Smooth muscle cell (in vitro differentiated cells): ENCODE measurements at regions not wholly inside any gene's neighbourhood (a gene's known extent, or its start where the extent isn't known, plus 50 kb on each side); places are given as distances from the start of the nearest gene placed in this dataset.

Source experiments
- DNase-seq: peaks from one replicate; lab custom pipeline; 2025; ENCODE audit not compliant: unreplicated experiment; lab: John Stamatoyannopoulos, UW
- H2AFZ ChIP-seq: fragments of 200-600 bp; sonication (generic); 2 replicates; pipeline ENCODE4 v1.6.0; 2016; ENCODE audit warnings: antibody characterized with exemption, low read depth, mild to moderate bottlenecking
- H3F3A ChIP-seq: fragments of 200-600 bp; sonication (generic); 2 replicates; pipeline ENCODE4 v1.6.0; 2017; ENCODE audit warnings: antibody characterized with exemption, low read depth
- H3K27ac ChIP-seq: fragments of 200-600 bp; sonication (generic); 2 replicates; pipeline ENCODE4 v1.5.1; 2016; ENCODE audit warnings: low read depth, mild to moderate bottlenecking
- H3K27me3 ChIP-seq: fragments of 200-600 bp; sonication (generic); 2 replicates; pipeline ENCODE4 v1.6.1; 2016; ENCODE audit warnings: low read depth, mild to moderate bottlenecking
- H3K36me3 ChIP-seq: fragments of 200-600 bp; sonication (generic); 2 replicates; pipeline ENCODE4 v1.5.1; 2016; ENCODE audit warnings: low read depth
- H3K4me1 ChIP-seq: fragments of 200-600 bp; sonication (generic); 2 replicates; pipeline ENCODE4 v1.5.1; 2016; ENCODE audit warnings: low read depth
- H3K4me2 ChIP-seq: fragments of 200-600 bp; sonication (generic); 2 replicates; pipeline ENCODE4 v1.6.0; 2016; ENCODE audit warnings: mild to moderate bottlenecking
- H3K4me3 ChIP-seq: fragments of 200-600 bp; sonication (generic); 2 replicates; pipeline ENCODE4 v1.5.1; 2016; ENCODE audit warnings: mild to moderate bottlenecking
- H3K79me2 ChIP-seq: fragments of 200-600 bp; sonication (generic); 2 replicates; pipeline ENCODE4 v1.6.0; 2016; ENCODE audit warnings: low read depth, mild to moderate bottlenecking
- H3K9ac ChIP-seq: fragments of 200-600 bp; sonication (generic); 2 replicates; pipeline ENCODE4 v1.6.0; 2016; ENCODE audit warnings: low read depth
- H3K9me3 ChIP-seq: fragments of 200-600 bp; sonication (generic); replicated peaks from 2 replicates; pipeline ENCODE4 v1.5.1; 2016; ENCODE audit warnings: low read depth
- H4K20me1 ChIP-seq: fragments of 200-600 bp; sonication (generic); 2 replicates; pipeline ENCODE4 v1.6.0; 2016; ENCODE audit warnings: low read depth
- WGBS: methylation state at CpG from one replicate; pipeline ENCODE4 v1.1.7; 2016; ENCODE audit warnings: low lambda C conversion rate; 5-methylcytosine and 5-hydroxymethylcytosine counted together
- TF ChIP-seq, protein P1 (sequence below): fragments of 200-600 bp; sonication (generic); IDR thresholded peaks from 2 replicates; pipeline ENCODE4 v1.5.1; 2017; ENCODE audit warnings: borderline replicate concordance, mild to moderate bottlenecking, antibody characterized with exemption; ENCODE audit not compliant: insufficient read depth, poor library complexity, severe bottlenecking

GRCh38 chr2:238730881-238731280 lies 117.0 kb upstream of the TWIST2 start:
- peaks cover 4% of the 10 kb centered on the region for H3K4me1 ChIP-seq
- H3K79me2 ChIP-seq: no peaks in the 10 kb centered on the region
- H3K36me3 ChIP-seq: no peaks in the 10 kb centered on the region
- no peak overlapping the region for H3K27ac ChIP-seq
- H3K27me3 ChIP-seq: peaks cover 35% of the 10 kb centered on the region
- no peak overlapping the region for H3K4me2 ChIP-seq
- no peaks in the 10 kb centered on the region for H4K20me1 ChIP-seq
- no peak overlapping the region for H3K4me3 ChIP-seq
- H3K9ac ChIP-seq: no peak overlapping the region
- H3K9me3 ChIP-seq: no peaks in the 10 kb centered on the region
- TF ChIP-seq, protein P1, sequence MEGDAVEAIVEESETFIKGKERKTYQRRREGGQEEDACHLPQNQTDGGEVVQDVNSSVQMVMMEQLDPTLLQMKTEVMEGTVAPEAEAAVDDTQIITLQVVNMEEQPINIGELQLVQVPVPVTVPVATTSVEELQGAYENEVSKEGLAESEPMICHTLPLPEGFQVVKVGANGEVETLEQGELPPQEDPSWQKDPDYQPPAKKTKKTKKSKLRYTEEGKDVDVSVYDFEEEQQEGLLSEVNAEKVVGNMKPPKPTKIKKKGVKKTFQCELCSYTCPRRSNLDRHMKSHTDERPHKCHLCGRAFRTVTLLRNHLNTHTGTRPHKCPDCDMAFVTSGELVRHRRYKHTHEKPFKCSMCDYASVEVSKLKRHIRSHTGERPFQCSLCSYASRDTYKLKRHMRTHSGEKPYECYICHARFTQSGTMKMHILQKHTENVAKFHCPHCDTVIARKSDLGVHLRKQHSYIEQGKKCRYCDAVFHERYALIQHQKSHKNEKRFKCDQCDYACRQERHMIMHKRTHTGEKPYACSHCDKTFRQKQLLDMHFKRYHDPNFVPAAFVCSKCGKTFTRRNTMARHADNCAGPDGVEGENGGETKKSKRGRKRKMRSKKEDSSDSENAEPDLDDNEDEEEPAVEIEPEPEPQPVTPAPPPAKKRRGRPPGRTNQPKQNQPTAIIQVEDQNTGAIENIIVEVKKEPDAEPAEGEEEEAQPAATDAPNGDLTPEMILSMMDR: no peak
- H2AFZ ChIP-seq: no peak overlapping the region
- WGBS: 90% methylated on average over 4 of the region's 4 CpGs
- peaks cover 7% of the 10 kb centered on the region for H3F3A ChIP-seq
- DNase-seq: no peak

GRCh38 chr2:238731961-238732360 lies 115.9 kb upstream of the TWIST2 start:
- peaks cover 42% of the 10 kb centered on the region for H3K27me3 ChIP-seq
- no peaks in the 10 kb centered on the region for H3K79me2 ChIP-seq
- peaks cover 4% of the 10 kb centered on the region for H3K4me1 ChIP-seq
- no peak overlapping the region for H2AFZ ChIP-seq
- no peaks in the 10 kb centered on the region for H3K9me3 ChIP-seq
- TF ChIP-seq, protein P1: no peak
- no peak overlapping the region for H3K4me3 ChIP-seq
- no peak overlapping the region for H3K27ac ChIP-seq
- WGBS: 73% methylated on average over 3 of the region's 3 CpGs
- H4K20me1 ChIP-seq: no peaks in the 10 kb centered on the region
- H3F3A ChIP-seq: peaks cover 7% of the 10 kb centered on the region
- no peak overlapping the region for H3K4me2 ChIP-seq
- H3K9ac ChIP-seq: no peak overlapping the region
- no peak for DNase-seq
- no peaks in the 10 kb centered on the region for H3K36me3 ChIP-seq

GRCh38 chr2:238738917-238739316 lies 109.0 kb upstream of the TWIST2 start:
- no peaks in the 10 kb centered on the region for H3K79me2 ChIP-seq
- H3F3A ChIP-seq: no peaks in the 10 kb centered on the region
- H3K9me3 ChIP-seq: no peaks in the 10 kb centered on the region
- no peak overlapping the region for H3K9ac ChIP-seq
- no peak overlapping the region for H2AFZ ChIP-seq
- TF ChIP-seq, protein P1: no peak
- H3K4me2 ChIP-seq: no peak overlapping the region
- no peak overlapping the region for H3K4me3 ChIP-seq
- peaks cover 52% of the 10 kb centered on the region for H3K27me3 ChIP-seq
- no peak overlapping the region for H3K27ac ChIP-seq
- no peaks in the 10 kb centered on the region for H4K20me1 ChIP-seq
- DNase-seq: no peak
- no peaks in the 10 kb centered on the region for H3K36me3 ChIP-seq
- H3K4me1 ChIP-seq: no peaks in the 10 kb centered on the region
- 87% methylated on average over 6 of the region's 6 CpGs for WGBS

DNA sequence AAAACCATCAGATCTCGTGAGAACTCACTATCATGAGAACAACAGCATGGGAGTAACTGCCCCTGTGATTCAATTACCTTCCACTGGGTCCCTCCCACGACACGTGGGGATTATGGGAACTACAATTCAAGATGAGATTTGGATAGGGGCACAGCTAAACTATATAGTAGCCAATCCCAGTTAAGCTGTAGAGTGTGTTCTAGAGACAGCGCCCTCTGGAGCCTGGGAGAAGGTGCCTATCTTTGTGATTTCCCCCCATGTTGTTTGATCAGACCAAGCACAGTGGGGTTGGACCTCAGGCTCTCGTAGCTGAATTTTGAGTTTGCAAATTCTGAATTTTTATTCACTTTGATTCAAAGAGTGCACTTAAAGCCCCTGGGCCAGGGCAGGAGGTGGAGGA lies 108.2 kb upstream of the TWIST2 start:
- Histone ChIP-seq H3K27me3 (peaks cover 49% of the 10 kb centered on the region), H3K27ac (no peak overlapping the region), H3K36me3 (no peaks in the 10 kb centered on the region), H3K9ac (no peak overlapping the region), H4K20me1 (no peaks in the 10 kb centered on the region), H3K9me3 (no peaks in the 10 kb centered on the region), H3K4me1 (no peaks in the 10 kb centered on the region), H3K79me2 (no peaks in the 10 kb centered on the region), H3F3A (no peaks in the 10 kb centered on the region), H3K4me3 (no peak overlapping the region), H2AFZ (no peak overlapping the region), H3K4me2 (no peak overlapping the region)
- 76% methylated on average over 5 of the region's 5 CpGs for WGBS
- no peak for DNase-seq
- TF ChIP-seq, protein P1: no peak
